SK-N-SH (cell line): ENCODE measurements at regions not wholly inside any gene's neighbourhood (a gene's known extent, or its start where the extent isn't known, plus 50 kb on each side); places are given as distances from the start of the nearest gene placed in this dataset.

Experiments
- CTCF ChIA-PET: fragments of 300-600, 350-600 bp; formaldehyde crosslinking; extraction: SDS; loops from one replicate; lab custom pipeline; 2021; lab: Yijun Ruan, JAX
- POLR2A ChIA-PET: fragments of 350-600 bp; sonication (Branson Sonifier 250); formaldehyde crosslinking; extraction: SDS; loops from one replicate; lab custom pipeline; 2020; ENCODE audit warnings: antibody characterized with exemption, inconsistent platforms; lab: Yijun Ruan, JAX
- DNase-seq: peaks from one replicate; pipeline ENCODE4 v3.0.0; 2012
- H2AFZ ChIP-seq: fragments of 200-600 bp; sonication (generic); 2 replicates; pipeline ENCODE4 v1.8.1; 2016; ENCODE audit warnings: antibody characterized with exemption, mild to moderate bottlenecking, low read depth
- H3F3A ChIP-seq: fragments of 200-600 bp; sonication (generic); replicated peaks from 2 replicates; pipeline ENCODE3; 2016; ENCODE audit warnings: antibody characterized with exemption, mild to moderate bottlenecking; ENCODE audit not compliant: insufficient read depth
- H3K27ac ChIP-seq, 2 experiments: fragments of 200-500 bp in 1 of 2; fragments of 200-600 bp in 1 of 2; sonication (Bioruptor generic) in 1 of 2; sonication (generic), shearing (Covaris generic) in 1 of 2; 2 replicates each; pipeline versions ENCODE4 v1.5.1 to v1.6.1; 2014 to 2016; ENCODE audit warnings: low read depth in 2 of 2, inconsistent platforms in 1 of 2, low read length in 1 of 2, mild to moderate bottlenecking in 1 of 2, mixed read lengths in 1 of 2
- H3K27me3 ChIP-seq: fragments of 200-600 bp; sonication (generic), shearing (Covaris generic); 2 replicates; pipeline ENCODE4 v1.6.1; 2016; ENCODE audit warnings: mixed run types; ENCODE audit not compliant: insufficient read depth
- H3K36me3 ChIP-seq, 2 experiments: fragments of 200-500 bp in 1 of 2; fragments of 200-600 bp in 1 of 2; sonication (Bioruptor generic) in 1 of 2; sonication (generic) in 1 of 2; replicated peaks in 1 of 2; 2 replicates each; pipeline versions ENCODE3 to v1.5.1; 2014 to 2016; ENCODE audit warnings: low read length in 1 of 2, mild to moderate bottlenecking in 1 of 2; ENCODE audit not compliant: insufficient read depth in 2 of 2, control insufficient read depth in 1 of 2
- H3K4me1 ChIP-seq, 2 experiments: fragments of 200-500 bp in 1 of 2; fragments of 200-600 bp in 1 of 2; sonication (Bioruptor generic) in 1 of 2; sonication (generic), shearing (Covaris generic) in 1 of 2; 2 replicates each; pipeline versions ENCODE4 v1.5.1 to v1.6.1; 2014 to 2016; ENCODE audit warnings: low read depth in 1 of 2, low read length in 1 of 2, mixed run types in 1 of 2; ENCODE audit not compliant: insufficient read depth in 2 of 2, control insufficient read depth in 1 of 2
- H3K4me2 ChIP-seq: fragments of 200-600 bp; sonication (generic), shearing (Covaris generic); 2 replicates; pipeline ENCODE4 v1.6.1; 2017; ENCODE audit warnings: mixed run types
- H3K4me3 ChIP-seq, 2 experiments: fragments of 200-500 bp in 1 of 2; fragments of 200-600 bp in 1 of 2; sonication (Bioruptor generic) in 1 of 2; sonication (generic), shearing (Covaris generic) in 1 of 2; 2 replicates each; pipeline versions ENCODE4 v1.5.1 to v1.8.1; 2014 to 2016; ENCODE audit warnings: low read depth in 2 of 2, inconsistent platforms in 1 of 2, low read length in 1 of 2, mild to moderate bottlenecking in 1 of 2, mixed read lengths in 1 of 2, moderate library complexity in 1 of 2
- H3K79me2 ChIP-seq: fragments of 200-600 bp; sonication (generic); 2 replicates; pipeline ENCODE4 v1.8.1; 2017; ENCODE audit warnings: mild to moderate bottlenecking; ENCODE audit not compliant: insufficient read depth
- H3K9ac ChIP-seq: fragments of 200-600 bp; sonication (generic); 2 replicates; pipeline ENCODE4 v1.6.1; 2017; ENCODE audit warnings: mixed run types
- H3K9me2 ChIP-seq: fragments of 200-600 bp; sonication (generic); 2 replicates; pipeline ENCODE4 v1.6.1; 2017; ENCODE audit warnings: mixed run types
- H3K9me3 ChIP-seq: fragments of 200-600 bp; sonication (generic); 2 replicates; pipeline ENCODE4 v1.6.1; 2017; ENCODE audit warnings: mixed run types, mild to moderate bottlenecking, moderate library complexity
- H4K20me1 ChIP-seq: fragments of 200-600 bp; sonication (generic); 2 replicates; pipeline ENCODE4 v1.6.1; 2017; ENCODE audit warnings: mild to moderate bottlenecking, mixed run types; ENCODE audit not compliant: insufficient read depth
- ELF1 ChIP-seq: IDR thresholded peaks from 2 replicates; pipeline ENCODE4 v1.4.0; 2012
- EP300 ChIP-seq, 2 experiments: IDR thresholded peaks; 2 replicates each; pipeline versions ENCODE4 v1.4.0 to v1.6.1; 2012; ENCODE audit warnings: borderline replicate concordance in 1 of 2, low read depth in 1 of 2, low read length in 1 of 2
- EZH2phosphoT487 ChIP-seq: fragments of 200-600 bp; sonication (generic); IDR thresholded peaks from 2 replicates; pipeline ENCODE4 v1.6.1; 2017; ENCODE audit warnings: low read depth, mixed run types, mild to moderate bottlenecking, antibody characterized with exemption, moderate library complexity, borderline replicate concordance
- GABPA ChIP-seq: IDR thresholded peaks from 2 replicates; pipeline ENCODE4 v1.4.0; 2012; ENCODE audit warnings: low read depth, mild to moderate bottlenecking
- JUND ChIP-seq: IDR thresholded peaks from 2 replicates; pipeline ENCODE4 v1.4.0; 2012
- MAX ChIP-seq: IDR thresholded peaks from 2 replicates; pipeline ENCODE4 v1.4.0; 2012; ENCODE audit warnings: low read depth
- NFIC ChIP-seq: IDR thresholded peaks from 2 replicates; pipeline ENCODE4 v1.4.0; 2012; ENCODE audit warnings: borderline replicate concordance
- NRF1 ChIP-seq: IDR thresholded peaks from 2 replicates; pipeline ENCODE4 v1.6.1; 2012; ENCODE audit warnings: low read depth, mild to moderate bottlenecking, low read length
- PBX3 ChIP-seq: IDR thresholded peaks from 2 replicates; pipeline ENCODE4; 2012
- RCOR1 ChIP-seq: fragments of 150-350 bp; IDR thresholded peaks from 2 replicates; pipeline ENCODE4 v1.6.1; 2017; ENCODE audit warnings: antibody characterized with exemption, low read length
- REST ChIP-seq: IDR thresholded peaks from 2 replicates; pipeline ENCODE4 v1.6.1; 2012; ENCODE audit warnings: mild to moderate bottlenecking, low read depth, low read length, moderate library complexity
- SIN3A ChIP-seq: IDR thresholded peaks from 2 replicates; pipeline ENCODE4 v1.6.1; 2012; ENCODE audit warnings: low read depth, mild to moderate bottlenecking, low read length, moderate library complexity, borderline replicate concordance
- SMC3 ChIP-seq: IDR thresholded peaks from 2 replicates; pipeline ENCODE4 v1.6.1; 2012; ENCODE audit warnings: low read depth, low read length, improper control_type of control experiment
- TAF1 ChIP-seq: IDR thresholded peaks from 2 replicates; pipeline ENCODE4 v1.6.1; 2012; ENCODE audit warnings: low read depth, mild to moderate bottlenecking, low read length, moderate library complexity, borderline replicate concordance
- TCF12 ChIP-seq: IDR thresholded peaks from 2 replicates; pipeline ENCODE4 v1.4.0; 2012
- TEAD4 ChIP-seq: IDR thresholded peaks from 2 replicates; pipeline ENCODE4 v1.4.0; 2012; ENCODE audit warnings: mild to moderate bottlenecking, borderline replicate concordance; ENCODE audit not compliant: insufficient read depth
- USF1 ChIP-seq: IDR thresholded peaks from 2 replicates; pipeline ENCODE4 v1.4.0; 2012; ENCODE audit warnings: low read depth, borderline replicate concordance
- ZBTB33 ChIP-seq: IDR thresholded peaks from 2 replicates; pipeline ENCODE4 v1.4.0; 2012; ENCODE audit warnings: low read depth, borderline replicate concordance
- WGBS: methylation state at CpG from one replicate; pipeline ENCODE4 v1.1.6; 2017; ENCODE audit warnings: low lambda C conversion rate; 5-methylcytosine and 5-hydroxymethylcytosine counted together
- TF ChIP-seq, protein P1 (sequence below): fragments of 150-350 bp; IDR thresholded peaks from 2 replicates; pipeline ENCODE4 v1.6.1; 2016; ENCODE audit warnings: mild to moderate bottlenecking, low read depth, low read length

- no peaks in the 10 kb centered on the region for H4K20me1 ChIP-seq
- H3K27me3 ChIP-seq, result no peaks in the 10 kb centered on the region
- no peak overlapping the region for H3K4me3 ChIP-seq
- POLR2A ChIA-PET, result no interaction called here
- no peaks in the 10 kb centered on the region for H3F3A ChIP-seq
- H3K4me2 ChIP-seq, result no peak overlapping the region
- no peaks in the 10 kb centered on the region for H3K36me3 ChIP-seq
- H3K9me2 ChIP-seq, result no peaks in the 10 kb centered on the region
- H3K79me2 ChIP-seq, result no peaks in the 10 kb centered on the region
- no peak overlapping the region for H2AFZ ChIP-seq
- H3K9me3 ChIP-seq, result no peaks in the 10 kb centered on the region
- no peak overlapping the region for H3K27ac ChIP-seq
- no peak for TF ChIP-seq USF1
- TF ChIP-seq ELF1, result no peak
- no peak for TF ChIP-seq JUND
- no peak for TF ChIP-seq NFIC
- no peak for TF ChIP-seq NRF1
- no peak for TF ChIP-seq TEAD4
- no peak for TF ChIP-seq EZH2phosphoT487
- H3K9ac ChIP-seq, result no peak overlapping the region
- CTCF ChIA-PET, result interaction anchor here (1.0 to 2.1 kb wide), 3 partner anchors 11 to 575 kb away, joined by 3 to 7 read pairs (median 3); no protein-coding TSS in a partner anchor
- WGBS, result 90% methylated on average over 3 of the region's 3 CpGs
- no peak for DNase-seq
- no peaks in the 10 kb centered on the region for H3K4me1 ChIP-seq
Observed at GRCh38 chr1:99504287-99504686, 141.6 kb upstream of the PALMD start.

DNA sequence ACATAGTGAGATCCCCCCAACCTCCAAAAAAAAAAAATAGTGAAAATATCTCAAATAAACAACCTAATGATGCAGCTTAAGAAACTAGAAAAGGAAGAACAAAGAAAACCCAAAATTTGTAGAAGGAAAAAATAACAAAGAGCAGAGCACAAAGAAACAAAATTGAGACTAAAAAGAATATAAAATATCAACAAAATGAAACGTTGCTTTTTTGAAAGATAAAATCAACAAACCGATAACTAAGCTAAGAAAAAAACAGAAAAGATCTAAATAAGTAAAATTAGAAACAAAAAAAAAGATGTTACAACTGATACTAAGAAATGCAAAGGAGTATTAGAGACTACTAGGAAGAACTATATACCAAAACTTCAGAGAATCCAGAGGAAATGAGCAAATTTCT lies 139.3 kb upstream of the PALMD start:
- H3F3A ChIP-seq, result no peaks in the 10 kb centered on the region
- H3K9me3 ChIP-seq, result no peaks in the 10 kb centered on the region
- no peak overlapping the region for H3K9ac ChIP-seq
- H3K4me3 ChIP-seq, result no peak overlapping the region
- H3K4me2 ChIP-seq, result no peak overlapping the region
- no peaks in the 10 kb centered on the region for H4K20me1 ChIP-seq
- no peak for DNase-seq
- H3K4me1 ChIP-seq, result no peaks in the 10 kb centered on the region
- no peak overlapping the region for H2AFZ ChIP-seq
- H3K27me3 ChIP-seq, result no peaks in the 10 kb centered on the region
- CTCF ChIA-PET, result no interaction called here
- POLR2A ChIA-PET, result no interaction called here
- H3K79me2 ChIP-seq, result no peaks in the 10 kb centered on the region
- WGBS, result 55% methylated on average over 2 of the region's 2 CpGs
- no peak overlapping the region for H3K27ac ChIP-seq
- H3K9me2 ChIP-seq, result no peaks in the 10 kb centered on the region
- H3K36me3 ChIP-seq, result no peaks in the 10 kb centered on the region
- TF ChIP-seq JUND (no peak), RCOR1 (no peak), ZBTB33 (no peak), SMC3 (no peak), PBX3 (no peak), GABPA (no peak), REST (no peak), USF1 (no peak), EP300 (IDR thresholded peaks at IDR 0.05; ENCODE audit: borderline replicate concordance in 1 of 2, low read depth in 1 of 2, low read length in 1 of 2) (no peak), TCF12 (no peak), SIN3A (no peak), TAF1 (no peak), MAX (no peak)
- TF ChIP-seq, protein P1, sequence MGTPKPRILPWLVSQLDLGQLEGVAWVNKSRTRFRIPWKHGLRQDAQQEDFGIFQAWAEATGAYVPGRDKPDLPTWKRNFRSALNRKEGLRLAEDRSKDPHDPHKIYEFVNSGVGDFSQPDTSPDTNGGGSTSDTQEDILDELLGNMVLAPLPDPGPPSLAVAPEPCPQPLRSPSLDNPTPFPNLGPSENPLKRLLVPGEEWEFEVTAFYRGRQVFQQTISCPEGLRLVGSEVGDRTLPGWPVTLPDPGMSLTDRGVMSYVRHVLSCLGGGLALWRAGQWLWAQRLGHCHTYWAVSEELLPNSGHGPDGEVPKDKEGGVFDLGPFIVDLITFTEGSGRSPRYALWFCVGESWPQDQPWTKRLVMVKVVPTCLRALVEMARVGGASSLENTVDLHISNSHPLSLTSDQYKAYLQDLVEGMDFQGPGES, result no peak
